Putamen (tissue), 1 donor: ENCODE measurements at regions not wholly inside any gene's neighbourhood (a gene's known extent, or its start where the extent isn't known, plus 50 kb on each side); places are given as distances from the start of the nearest gene placed in this dataset.
A peak's percentile ranks its signal among the peaks of the same experiment; 100 is the strongest.

Source experiments
- DNase-seq: peaks from one replicate; pipeline ENCODE4 v3.0.0-alpha.2; 2016; ENCODE audit warnings: low spot score

- no peak for DNase-seq
Measured at GRCh38 chr2:145595296-145595695, 1075.4 kb upstream of the ZEB2 start.

DNA sequence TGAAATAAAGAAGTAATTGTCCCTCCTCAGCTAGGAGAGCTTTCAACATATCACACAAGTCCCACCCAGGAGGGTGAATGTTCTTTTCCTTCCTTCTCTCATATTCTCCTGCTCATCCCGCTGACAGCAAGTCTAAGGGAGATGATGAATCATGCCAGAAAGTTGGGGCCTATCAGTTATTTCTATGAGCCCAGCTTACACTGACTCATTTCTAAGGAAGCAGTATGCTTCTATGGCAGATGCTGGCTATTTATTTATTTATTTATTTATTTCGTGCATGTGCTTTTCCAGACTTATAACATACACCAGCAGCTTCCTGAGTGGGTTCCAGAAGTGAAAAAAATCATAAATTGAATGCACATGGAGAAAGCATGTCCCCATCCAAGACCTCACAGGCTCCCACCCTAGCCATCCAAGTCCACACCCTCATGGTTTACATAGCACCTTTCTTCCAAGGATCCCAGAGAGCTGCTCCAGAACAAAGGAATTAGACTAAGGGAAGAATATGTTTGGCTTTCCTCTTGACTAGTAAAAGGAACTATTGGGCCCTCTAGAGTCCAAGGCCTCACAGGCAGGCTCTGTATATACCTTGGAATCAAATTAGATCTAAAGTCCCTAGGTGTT is 1074.2 kb upstream of the ZEB2 start:
- no peak for DNase-seq

- DNase-seq = no peak
Measured at GRCh38 chr2:145593280-145593679, 1073.4 kb upstream of the ZEB2 start.

DNA sequence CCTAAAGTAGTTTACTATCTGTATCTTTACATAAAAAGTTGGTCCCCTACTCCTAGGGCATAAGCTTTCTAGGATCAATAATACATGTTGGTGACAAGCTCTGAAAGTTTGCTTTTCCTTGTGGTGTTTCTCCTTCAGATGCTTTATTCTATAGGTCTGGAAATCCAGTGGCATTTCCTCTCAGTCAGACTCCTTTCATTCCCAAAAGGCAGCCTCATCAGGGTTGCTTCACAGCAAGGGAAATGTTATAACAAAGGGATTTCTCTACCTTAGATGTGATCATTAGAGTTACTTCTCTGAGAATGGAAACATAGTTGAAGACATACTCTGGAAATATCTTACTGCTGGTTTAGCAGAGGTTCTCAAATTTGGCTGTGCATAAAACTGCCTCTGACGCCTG is 1072.4 kb upstream of the ZEB2 start:
- DNase-seq = no peak

DNA sequence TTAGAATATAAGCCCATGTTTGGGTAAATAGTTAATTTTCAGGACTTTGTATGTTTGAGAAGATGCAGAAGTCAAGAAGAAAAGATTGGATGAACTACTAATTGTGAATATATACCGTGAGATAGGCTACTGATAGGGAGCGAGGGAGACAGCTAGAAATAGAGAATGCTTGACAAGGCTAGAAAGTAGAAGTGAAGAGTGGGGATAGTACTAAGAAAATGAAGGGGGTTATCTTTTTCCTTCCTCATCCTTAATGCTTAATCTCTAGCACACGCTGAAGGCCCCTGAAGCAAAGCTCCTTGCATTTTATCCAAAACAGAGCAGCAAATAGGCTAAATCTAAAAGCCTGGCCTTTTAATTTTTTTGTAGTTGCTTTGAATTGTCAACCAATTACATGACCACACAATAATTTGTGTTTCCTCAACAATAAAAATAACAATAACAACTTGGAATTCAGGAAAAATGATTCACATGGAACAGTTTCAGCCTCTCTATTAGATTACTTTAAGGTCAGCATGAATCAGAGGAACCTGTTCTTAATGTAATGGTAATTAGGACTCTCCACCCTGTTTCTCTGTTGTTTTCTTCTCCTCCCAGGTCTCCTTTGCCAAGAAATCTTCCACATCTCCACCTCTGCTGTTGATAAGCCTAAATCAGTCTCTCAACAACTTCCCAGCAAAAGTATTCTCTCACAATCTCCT is 1071.3 kb upstream of the ZEB2 start:
- DNase-seq = no peak

- DNase-seq = no peak
Measured at GRCh38 chr2:145587922-145588321, 1068.0 kb upstream of the ZEB2 start.

- DNase-seq = no peak
Measured at GRCh38 chr2:145584353-145584752, 1064.4 kb upstream of the ZEB2 start.

DNA sequence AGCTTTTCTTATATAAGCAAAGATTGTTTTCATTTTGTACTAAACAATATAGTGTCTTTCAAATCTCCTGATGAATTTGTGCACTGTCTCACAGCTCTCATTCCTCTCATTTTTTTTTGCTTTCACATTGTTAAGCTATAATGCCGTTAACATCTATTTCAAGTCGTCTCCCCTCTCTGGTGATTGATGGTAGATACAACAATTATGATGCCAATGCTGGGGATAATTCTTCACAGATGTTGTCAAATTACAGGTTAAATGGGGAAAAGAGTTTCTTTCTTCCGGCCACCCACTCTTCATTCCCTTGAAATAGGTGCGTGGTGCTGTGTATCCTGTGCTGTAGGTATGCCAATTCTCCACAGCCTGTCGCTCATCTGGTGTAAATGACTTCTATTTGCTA is 1053.7 kb upstream of the ZEB2 start:
- peak; percentile 29 for DNase-seq

DNA sequence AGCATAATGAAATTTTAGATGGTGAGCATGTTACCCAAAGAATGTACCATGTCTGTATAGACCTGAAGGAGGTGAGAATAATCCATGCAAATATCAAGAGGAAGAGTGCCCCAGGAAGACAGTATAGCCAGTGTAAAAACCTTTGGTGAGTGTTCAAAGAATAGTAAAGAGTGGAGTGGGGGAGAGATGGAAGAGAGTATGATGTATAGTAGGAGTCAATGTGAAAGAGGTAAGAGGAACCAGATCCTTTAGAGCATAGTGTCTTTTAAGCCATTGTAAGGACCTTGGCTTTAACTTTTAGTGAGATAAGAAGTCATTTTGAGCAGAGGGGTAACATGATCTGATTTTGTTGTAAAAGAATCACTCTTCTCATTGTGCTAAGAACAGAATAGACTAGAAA is 1052.3 kb upstream of the ZEB2 start:
- no peak for DNase-seq

DNA sequence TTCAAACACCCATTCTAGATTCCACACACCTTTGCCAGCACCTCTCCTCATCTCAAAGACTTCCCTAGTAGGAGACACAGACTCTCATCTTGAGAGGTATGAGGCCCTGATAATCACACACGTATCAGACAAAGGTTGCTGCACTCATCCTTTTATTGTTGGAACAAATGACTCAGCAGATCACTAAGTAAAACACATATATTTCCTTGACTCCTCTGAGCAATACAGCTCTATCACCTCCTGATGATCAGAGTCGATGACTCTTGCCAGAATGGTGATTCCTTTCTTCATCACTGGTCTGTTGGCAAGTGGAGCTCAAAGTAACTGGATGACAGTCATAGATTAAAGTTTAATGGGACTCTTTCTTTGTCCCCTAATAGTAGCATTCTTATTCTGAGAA is 1049.2 kb upstream of the ZEB2 start:
- no peak for DNase-seq

GRCh38 chr2:145563741-145564615 is 1044.1 kb upstream of the ZEB2 start:
- no peak for DNase-seq

DNA sequence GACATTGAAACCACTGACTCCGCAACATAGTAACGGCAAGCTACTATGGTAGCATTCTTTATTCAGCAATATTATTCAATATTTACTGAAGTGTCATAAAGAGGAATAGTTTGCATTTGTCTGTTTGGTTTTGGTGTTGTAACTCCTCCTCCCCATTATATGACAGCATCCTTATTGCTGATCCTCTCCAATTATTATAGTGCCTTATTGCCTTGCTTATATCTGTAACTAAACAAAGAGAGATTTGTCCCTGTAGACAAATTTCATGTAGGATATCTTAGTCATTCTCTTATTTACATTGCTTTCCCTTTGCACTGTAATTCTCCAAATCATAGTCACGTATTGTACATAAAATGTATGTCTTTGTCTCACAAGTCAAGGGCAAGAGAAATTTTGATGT is 1041.2 kb upstream of the ZEB2 start:
- DNase-seq = no peak

DNA sequence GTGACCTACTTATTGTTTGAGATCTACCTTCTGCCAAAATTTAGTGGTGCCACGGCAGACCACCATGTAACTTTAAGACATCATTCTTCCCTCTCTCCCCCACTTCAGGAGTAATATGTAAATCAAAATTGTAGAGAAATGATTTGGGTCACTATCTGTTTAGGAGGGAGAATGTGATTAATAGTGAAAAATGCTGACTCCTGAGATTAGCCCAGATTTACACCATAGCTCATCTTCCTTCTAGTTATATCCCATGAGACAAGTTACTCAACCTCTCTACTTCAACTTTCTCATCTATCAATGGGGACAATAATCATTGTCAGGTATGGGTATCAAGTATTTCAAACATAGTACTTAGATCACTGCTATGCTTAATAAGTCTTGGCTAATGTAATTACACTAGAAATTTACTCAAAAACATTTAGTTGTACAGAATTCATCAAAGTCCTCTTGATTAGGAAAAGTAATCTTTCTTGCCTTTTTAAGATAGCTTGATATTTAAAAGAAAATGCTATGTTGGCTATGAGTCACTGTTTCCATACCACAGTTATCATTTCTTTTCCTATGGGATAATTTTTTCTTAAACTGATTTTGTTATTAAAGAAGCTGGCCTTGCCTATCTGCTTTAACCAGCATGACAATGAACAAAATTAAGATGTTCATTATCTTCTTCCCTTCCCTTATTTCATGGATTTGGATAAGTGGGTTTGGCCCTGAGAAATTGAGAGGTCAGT is 1038.9 kb upstream of the ZEB2 start:
- no peak for DNase-seq

- DNase-seq = no peak
Measured at GRCh38 chr2:145555360-145555759, 1035.4 kb upstream of the ZEB2 start.

DNA sequence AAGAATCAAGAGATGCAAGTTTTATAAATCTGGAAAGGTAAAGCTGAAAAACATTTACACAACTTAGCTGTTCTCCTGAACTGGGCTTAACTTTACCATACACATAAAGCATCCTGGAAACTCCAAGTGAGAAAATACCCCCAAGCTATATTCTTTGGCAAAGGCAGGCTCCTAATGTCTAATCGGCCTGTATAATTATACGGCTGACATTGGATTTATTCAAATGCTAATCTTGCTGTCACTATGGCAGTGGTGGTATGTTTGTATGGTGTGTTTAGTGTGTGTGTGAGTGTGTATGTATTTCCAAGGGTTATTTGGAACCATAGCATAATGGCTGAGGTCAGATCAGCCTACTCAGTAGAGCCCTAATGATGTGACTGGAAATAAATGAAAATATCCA is 1031.8 kb upstream of the ZEB2 start:
- no peak for DNase-seq

DNA sequence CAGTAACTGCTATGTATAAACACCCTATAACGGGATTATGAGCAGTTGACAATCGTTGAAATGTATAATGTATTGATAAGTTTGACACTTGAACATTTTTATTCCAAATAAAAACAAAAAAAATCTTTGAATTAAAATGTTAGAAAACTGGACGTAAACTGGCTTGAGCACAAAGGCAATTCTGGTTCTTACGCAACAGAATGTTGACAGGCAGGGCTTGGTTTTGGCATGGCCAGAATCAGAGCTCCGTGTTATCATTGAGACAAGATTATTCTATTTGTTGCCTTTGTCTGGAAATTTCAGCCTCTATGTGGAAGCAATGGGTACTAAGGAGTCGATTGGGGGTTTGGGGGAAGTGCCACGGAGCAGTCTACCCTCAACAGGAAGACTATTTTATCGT is 1028.6 kb upstream of the ZEB2 start:
- no peak for DNase-seq

- DNase-seq = no peak
Measured at GRCh38 chr2:145547620-145548019, 1027.7 kb upstream of the ZEB2 start.

DNA sequence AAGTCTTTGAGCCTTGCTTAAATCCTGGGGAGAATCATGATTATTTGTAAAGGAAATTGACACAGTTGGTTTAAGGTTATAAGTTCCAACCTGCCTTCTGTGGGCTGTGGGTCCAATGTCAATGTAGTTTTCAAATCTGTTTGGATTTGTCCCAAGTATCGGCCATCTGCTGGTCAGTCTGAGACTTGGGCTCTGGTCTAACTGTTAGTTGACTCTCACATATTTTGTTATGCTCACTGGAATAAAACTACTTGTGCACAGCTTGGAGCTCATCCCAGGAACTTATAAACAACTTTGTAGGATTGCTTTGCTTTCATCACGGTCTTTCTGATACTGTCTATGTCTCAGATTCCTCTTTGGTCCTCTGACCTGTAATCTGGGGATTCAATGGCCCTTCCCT is 1026.2 kb upstream of the ZEB2 start:
- DNase-seq = no peak

DNA sequence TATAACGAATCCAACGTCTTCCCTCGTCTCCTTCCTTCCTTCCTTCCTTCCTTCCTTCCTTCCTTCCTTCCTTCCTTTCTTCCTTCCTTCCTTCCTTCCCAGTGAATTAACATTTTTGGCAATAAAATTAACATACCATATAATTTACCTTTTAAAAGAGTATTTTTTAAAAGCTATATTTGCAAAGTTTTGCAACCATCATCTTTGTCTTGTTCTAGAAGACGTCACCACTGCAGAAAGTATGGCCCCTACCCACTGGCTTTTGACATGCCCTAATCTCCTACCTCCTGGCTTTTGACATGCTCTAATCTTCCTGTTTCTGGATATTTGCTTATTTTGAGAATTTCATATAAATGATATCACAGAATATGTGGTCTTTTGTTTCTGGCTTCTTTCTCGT is 1023.9 kb upstream of the ZEB2 start:
- no peak for DNase-seq

- DNase-seq = no peak
Measured at GRCh38 chr2:145543155-145543554, 1023.2 kb upstream of the ZEB2 start.

DNA sequence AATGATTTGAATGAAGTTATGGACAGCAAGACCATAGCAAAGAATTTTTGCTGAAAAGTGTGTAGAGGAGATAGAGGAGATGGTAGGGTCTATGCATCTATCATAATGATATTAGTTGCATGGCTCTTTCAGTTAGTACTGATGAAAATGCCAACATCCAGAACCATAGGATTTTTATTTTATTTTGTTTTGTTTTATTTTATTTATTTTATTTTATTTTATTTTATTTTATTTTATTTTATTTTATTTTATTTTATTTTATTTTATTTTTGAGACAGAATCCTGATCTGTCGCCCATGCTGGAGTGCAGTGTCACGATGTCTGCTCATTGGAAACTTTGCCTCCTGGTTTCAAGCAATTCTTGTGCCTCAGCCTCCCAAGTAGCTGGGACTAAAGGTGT is 1021.1 kb upstream of the ZEB2 start:
- no peak for DNase-seq

- DNase-seq = no peak
Measured at GRCh38 chr2:145538661-145539350, 1018.9 kb upstream of the ZEB2 start.
